IMR-90 (cell line): ENCODE measurements at regions not wholly inside any gene's neighbourhood (a gene's known extent, or its start where the extent isn't known, plus 50 kb on each side); places are given as distances from the start of the nearest gene placed in this dataset.
"Not testable (repeated sequence)": the region's sequence is repeated elsewhere in the genome, so short reads cannot be mapped to it uniquely, and the experiment has no call there.

Experiments
- ATAC-seq: fragments of 200-7000 bp; cut with Tn5 transposase; 2 replicates; pipeline ENCODE4 v1.9.1; 2020; ENCODE audit warnings: low read depth, mild to moderate bottlenecking, moderate library complexity
- BruUV-seq: library from RNA; stranded (reverse); fragments of 400-500 nt; replicated peaks from 2 replicates; lab custom pipeline; 2021; lab: Mats Ljungman, UMichigan
- CTCF ChIA-PET: fragments of 300-600 bp; formaldehyde crosslinking; extraction: SDS; loops from one replicate; lab custom pipeline; 2021; ENCODE audit warnings: antibody characterized with exemption; lab: Yijun Ruan, JAX
- POLR2A ChIA-PET: fragments of 300-600 bp; sonication (Branson Sonifier 250); formaldehyde crosslinking; loops from one replicate; lab custom pipeline; 2022; ENCODE audit warnings: antibody characterized with exemption; ENCODE audit not compliant: unreplicated experiment; lab: Charles Lee
- DNase-seq: peaks from one replicate; pipeline ENCODE4 v3.0.0; 2013
- H2AFZ ChIP-seq: replicated peaks from 2 replicates; pipeline ENCODE3; 2013; ENCODE audit warnings: low read length, mild to moderate bottlenecking; ENCODE audit not compliant: poor library complexity
- H2AK5ac ChIP-seq: 2 replicates; pipeline ENCODE4 v1.6.1; 2013; ENCODE audit warnings: low read depth, low read length, inconsistent platforms
- H2AK9ac ChIP-seq: replicated peaks from 2 replicates; pipeline ENCODE3; 2013; ENCODE audit warnings: mild to moderate bottlenecking, low read depth, low read length, moderate library complexity; ENCODE audit not compliant: poor library complexity
- H2BK120ac ChIP-seq: 2 replicates; pipeline ENCODE4 v1.6.1; 2013; ENCODE audit warnings: low read depth, low read length, inconsistent platforms
- H2BK15ac ChIP-seq: 3 replicates; pipeline ENCODE4 v1.6.1; 2013; ENCODE audit warnings: low read depth, low read length, inconsistent platforms
- H2BK20ac ChIP-seq: 2 replicates; pipeline ENCODE4 v1.6.1; 2013; ENCODE audit warnings: low read depth, mild to moderate bottlenecking, inconsistent platforms, low read length, moderate library complexity
- H2BK5ac ChIP-seq: 2 replicates; pipeline ENCODE4 v1.6.1; 2013; ENCODE audit warnings: mild to moderate bottlenecking, low read depth, low read length, inconsistent platforms; ENCODE audit not compliant: poor library complexity, severe bottlenecking
- H3K14ac ChIP-seq: replicated peaks from 2 replicates; pipeline ENCODE4 v1.6.1; 2013; ENCODE audit warnings: low read depth, low read length, inconsistent platforms
- H3K18ac ChIP-seq: 2 replicates; pipeline ENCODE4 v1.6.1; 2013; ENCODE audit warnings: low read depth, low read length, control low read depth
- H3K23ac ChIP-seq: 2 replicates; pipeline ENCODE4 v1.6.1; 2013; ENCODE audit warnings: low read depth, low read length, inconsistent platforms
- H3K27ac ChIP-seq: 2 replicates; pipeline ENCODE4 v1.5.1; 2013; ENCODE audit warnings: mild to moderate bottlenecking, control low read depth, low read length; ENCODE audit not compliant: insufficient read depth
- H3K27me3 ChIP-seq: 2 replicates; pipeline ENCODE4 v1.6.1; 2013; ENCODE audit warnings: low read length; ENCODE audit not compliant: control insufficient read depth, insufficient read depth
- H3K36me3 ChIP-seq: 2 replicates; pipeline ENCODE4 v1.6.1; 2013; ENCODE audit warnings: low read length, mixed read lengths; ENCODE audit not compliant: control insufficient read depth, insufficient read depth
- H3K4ac ChIP-seq: 2 replicates; pipeline ENCODE4 v1.6.1; 2013; ENCODE audit warnings: low read depth, low read length, inconsistent platforms
- H3K4me1 ChIP-seq: 2 replicates; pipeline ENCODE4 v1.6.1; 2013; ENCODE audit warnings: low read length, mixed read lengths; ENCODE audit not compliant: control insufficient read depth, insufficient read depth
- H3K4me2 ChIP-seq: 2 replicates; pipeline ENCODE4 v1.6.1; 2013; ENCODE audit warnings: low read depth, mild to moderate bottlenecking, control low read depth, low read length, moderate library complexity
- H3K4me3 ChIP-seq: 2 replicates; pipeline ENCODE4 v1.5.1; 2013; ENCODE audit warnings: low read depth, mild to moderate bottlenecking, control low read depth, low read length, moderate library complexity; ENCODE audit not compliant: insufficient read depth
- H3K56ac ChIP-seq: 2 replicates; pipeline ENCODE4 v1.6.1; 2013; ENCODE audit warnings: low read length, inconsistent platforms; ENCODE audit not compliant: insufficient read depth; ENCODE audit errors: extremely low read depth
- H3K79me1 ChIP-seq, 2 experiments: 2 replicates each; pipeline ENCODE4 v1.6.1; 2013; ENCODE audit warnings: low read length in 2 of 2, inconsistent platforms in 1 of 2, low read depth in 1 of 2
- H3K9ac ChIP-seq: 2 replicates; pipeline ENCODE4 v1.6.1; 2013; ENCODE audit warnings: low read depth, low read length, control low read depth
- H3K9me1 ChIP-seq: 2 replicates; pipeline ENCODE4 v1.6.1; 2013; ENCODE audit warnings: low read length, inconsistent platforms; ENCODE audit not compliant: insufficient read depth
- H3K9me3 ChIP-seq: 2 replicates; pipeline ENCODE4 v1.6.1; 2013; ENCODE audit warnings: low read length; ENCODE audit not compliant: control insufficient read depth, insufficient read depth
- H4K20me1 ChIP-seq: 2 replicates; pipeline ENCODE4 v1.6.1; 2013; ENCODE audit warnings: low read length, inconsistent platforms; ENCODE audit not compliant: insufficient read depth
- H4K5ac ChIP-seq: 2 replicates; pipeline ENCODE4 v1.6.1; 2013; ENCODE audit warnings: mild to moderate bottlenecking, low read depth, low read length, control low read depth
- H4K8ac ChIP-seq, 2 experiments: 2 replicates each; pipeline ENCODE4 v1.6.1; 2013; ENCODE audit warnings: low read depth in 2 of 2, low read length in 2 of 2, control low read depth in 1 of 2, inconsistent platforms in 1 of 2
- H4K91ac ChIP-seq: 2 replicates; pipeline ENCODE4 v1.6.1; 2013; ENCODE audit warnings: low read depth, low read length, inconsistent platforms; ENCODE audit not compliant: insufficient read depth
- WGBS, 2 experiments: methylation state at CpG; one replicate each; pipeline versions ENCODE4 v1.1.5 to v1.1.7; 2013; ENCODE audit warnings: missing lambda C conversion rate in 2 of 2; ENCODE audit not compliant: insufficient read length in 1 of 2; ENCODE audit errors: extremely low coverage in 2 of 2; 5-methylcytosine and 5-hydroxymethylcytosine counted together
- dilution Hi-C: fragments of 300-500 bp; cut with HindIII; formaldehyde crosslinking; loops from one replicate; pipeline ENCODE4 v1.14.3; 2018; ENCODE audit warnings: low sequenced_read_pairs; ENCODE audit not compliant: unreplicated experiment
- in situ Hi-C: fragments of 300-500 bp; cut with MboI; formaldehyde crosslinking; loops from 3 replicates; pipeline ENCODE4 v1.14.3; 2019; ENCODE audit warnings: low sequenced_read_pairs, inconsistent platforms, mixed read lengths
- intact Hi-C: fragments of 100-400 bp; cut with micrococcal nuclease; formaldehyde crosslinking; loops from 2 replicates; pipeline ENCODE4 v1.10.0; 2022

- POLR2A ChIA-PET, H2BK120ac ChIP-seq, H3K4ac ChIP-seq, H3K4me3 ChIP-seq, H2BK5ac ChIP-seq, H3K79me1 ChIP-seq, H3K9me3 ChIP-seq, H3K36me3 ChIP-seq, H4K8ac ChIP-seq, H2AK5ac ChIP-seq, intact Hi-C loops, BruUV-seq, in situ Hi-C loops, H2BK15ac ChIP-seq, ATAC-seq, H3K14ac ChIP-seq, H2AK9ac ChIP-seq, H4K5ac ChIP-seq, H3K23ac ChIP-seq, H4K91ac ChIP-seq, H3K27ac ChIP-seq, H3K9ac ChIP-seq, H3K56ac ChIP-seq, CTCF ChIA-PET, DNase-seq, H3K18ac ChIP-seq, H3K27me3 ChIP-seq, H3K4me1 ChIP-seq, H3K4me2 ChIP-seq, H2AFZ ChIP-seq, dilution Hi-C loops, H4K20me1 ChIP-seq, H3K9me1 ChIP-seq, H2BK20ac ChIP-seq: not testable (repeated sequence)
- no CpG with 5 or more reads among the region's 1 CpG for WGBS, 2 experiments
Measured at GRCh38 chr15:55077052-55077451, 119.7 kb downstream of the RSL24D1 start.
